GM19438 (cell line): ENCODE measurements at regions not wholly inside any gene's neighbourhood (a gene's known extent, or its start where the extent isn't known, plus 50 kb on each side); places are given as distances from the start of the nearest gene placed in this dataset.

Experiments used
- ATAC-seq: cut with Tn5 transposase; IDR thresholded peaks from one replicate; pipeline ENCODE4 v1.9.1; 2021; ENCODE audit warnings: low read depth; ENCODE audit not compliant: unreplicated experiment

- no peak for ATAC-seq
These were observed 136.5 kb upstream of the STK17B start for GRCh38 chr2:196307775-196308305.

- no peak for ATAC-seq
These were observed 138.3 kb upstream of the STK17B start for GRCh38 chr2:196309691-196310090.

GRCh38 chr2:196314157-196314556 is 142.8 kb upstream of the STK17B start:
- no peak for ATAC-seq

GRCh38 chr2:196314780-196315179 is 143.4 kb upstream of the STK17B start:
- ATAC-seq = no peak

- ATAC-seq = no peak
These were observed 144.1 kb upstream of the STK17B start for GRCh38 chr2:196315388-196316049.

GRCh38 chr2:196316050-196316430 is 144.7 kb upstream of the STK17B start:
- no peak for ATAC-seq

GRCh38 chr2:196318517-196319377 is 147.4 kb upstream of the STK17B start:
- ATAC-seq = no peak

GRCh38 chr2:196322973-196323810 is 151.8 kb upstream of the STK17B start:
- ATAC-seq = no peak

GRCh38 chr2:196324211-196324610 is 152.8 kb upstream of the STK17B start:
- no peak for ATAC-seq

- ATAC-seq = no peak
These were observed 156.8 kb upstream of the STK17B start for GRCh38 chr2:196328088-196328680.

DNA sequence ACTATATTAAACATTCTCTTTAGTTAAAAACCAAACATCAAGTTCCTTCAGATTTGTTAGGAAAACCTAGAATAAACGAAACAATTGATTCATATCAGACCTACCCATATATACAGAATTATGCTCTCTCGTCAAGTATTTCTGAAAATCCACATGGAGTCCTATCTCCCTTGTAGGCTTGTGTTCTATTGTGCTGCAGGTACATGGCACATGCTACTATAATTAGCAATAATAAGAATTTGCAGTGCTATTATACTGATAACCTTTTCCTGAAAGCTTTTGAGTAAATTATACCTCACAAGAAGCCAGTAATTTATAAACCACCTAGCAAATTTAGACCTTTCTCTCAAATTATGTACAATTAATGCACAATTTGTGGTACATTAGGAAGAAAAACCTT is 158.6 kb upstream of the STK17B start:
- no peak for ATAC-seq

DNA sequence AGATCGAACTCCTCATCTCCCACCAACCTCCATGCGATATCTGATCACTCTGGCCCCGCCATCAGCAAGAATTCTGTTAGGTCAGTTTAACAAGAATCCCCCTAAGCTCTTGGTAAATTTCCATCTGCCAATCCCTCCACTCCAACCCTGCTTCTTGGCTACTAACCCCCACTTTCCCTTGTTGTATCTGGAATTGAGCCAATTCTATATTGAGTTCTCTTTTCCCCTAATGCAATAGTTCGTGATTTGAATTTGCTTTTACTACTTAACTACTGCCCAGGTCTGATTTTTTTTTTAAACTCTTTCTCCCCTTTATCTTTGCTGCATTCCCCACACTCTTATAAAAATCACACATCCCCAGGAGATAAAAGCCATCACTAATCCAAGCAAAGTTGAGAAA is 159.3 kb upstream of the STK17B start:
- ATAC-seq = no peak

DNA sequence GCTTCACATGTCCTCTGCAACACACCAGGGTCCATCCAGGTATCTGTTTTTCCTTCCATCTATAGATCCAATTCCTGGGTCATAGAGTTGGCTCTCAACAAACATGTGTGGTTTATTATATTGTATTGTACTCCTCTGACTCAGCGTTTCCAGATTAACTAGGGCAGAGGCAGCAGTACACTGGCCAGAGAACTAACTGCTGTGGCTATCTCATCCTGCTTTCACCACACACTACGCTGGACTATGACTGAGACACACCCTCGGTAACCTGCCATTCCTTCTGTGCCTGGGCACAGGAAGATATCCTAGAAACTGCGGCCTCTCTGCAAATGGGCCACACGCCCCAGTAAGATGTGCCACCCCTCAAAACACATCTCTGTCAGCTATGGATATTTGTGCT is 159.8 kb upstream of the STK17B start:
- no peak for ATAC-seq

GRCh38 chr2:196331851-196332250 is 160.5 kb upstream of the STK17B start:
- ATAC-seq = no peak

GRCh38 chr2:196333397-196333796 is 162.0 kb upstream of the STK17B start:
- ATAC-seq = no peak

GRCh38 chr2:196334710-196335109 is 163.3 kb upstream of the STK17B start:
- no peak for ATAC-seq

DNA sequence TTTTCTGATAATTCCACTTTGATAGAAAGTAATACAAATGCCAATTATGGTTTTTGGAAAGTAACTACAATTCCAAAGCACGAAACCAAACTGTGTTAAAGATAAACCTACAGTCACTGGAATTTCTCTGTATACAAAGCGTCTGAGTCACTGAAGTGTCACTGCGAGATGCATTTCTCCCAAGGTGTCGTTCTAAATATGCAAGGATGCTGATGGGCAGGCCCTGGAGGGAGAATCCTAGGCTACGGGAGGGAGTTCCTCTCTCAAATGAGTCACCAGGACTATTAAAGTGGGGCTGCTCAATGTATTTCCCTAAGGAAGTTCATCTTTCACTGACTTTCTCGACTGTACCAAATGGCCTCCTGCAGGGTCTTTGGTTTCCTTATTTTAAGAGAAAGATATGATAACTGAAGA is 163.8 kb upstream of the STK17B start:
- ATAC-seq = no peak

GRCh38 chr2:196336207-196336606 is 164.8 kb upstream of the STK17B start:
- ATAC-seq = no peak

- ATAC-seq = no peak
These were observed 165.3 kb upstream of the STK17B start for GRCh38 chr2:196336715-196337114.

- no peak for ATAC-seq
These were observed 166.0 kb upstream of the STK17B start for GRCh38 chr2:196337208-196337953.
